ENCODE measurements at regions not wholly inside any gene's neighbourhood (a gene's known extent, or its start where the extent isn't known, plus 50 kb on each side); places are given as distances from the start of the nearest gene placed in this dataset.

- TF ChIP-seq CTCF (IDR thresholded peaks at IDR 0.05; ENCODE audit: poor library complexity, severe bottlenecking): no peak
- Histone ChIP-seq H3K27me3 (ENCODE audit: insufficient read depth, poor library complexity, severe bottlenecking) (no peaks in the 10 kb centered on the region), H3K4me1 (ENCODE audit: insufficient read depth, poor library complexity, severe bottlenecking) (no peaks in the 10 kb centered on the region), H3K36me3 (ENCODE audit: low read depth) (no peaks in the 10 kb centered on the region), H3K9me3 (ENCODE audit: severe bottlenecking) (no peaks in the 10 kb centered on the region), H3K27ac (ENCODE audit: poor library complexity, severe bottlenecking) (no peak overlapping the region), H3K4me3 (ENCODE audit: severe bottlenecking) (no peak overlapping the region)
- DNase-seq (ENCODE audit: low spot score): no peak
- ATAC-seq (ENCODE audit: low read depth): no peak
These were observed 168.6 kb downstream of the SUCLA2 start for GRCh38 chr13:47832458-47832972.

- H3K4me3 ChIP-seq (ENCODE audit: severe bottlenecking): no peak overlapping the region
- peak; percentile 65 for ATAC-seq (ENCODE audit: low read depth)
- H3K4me1 ChIP-seq (ENCODE audit: insufficient read depth, poor library complexity, severe bottlenecking): no peaks in the 10 kb centered on the region
- no peak for DNase-seq (ENCODE audit: low spot score)
- no peaks in the 10 kb centered on the region for H3K36me3 ChIP-seq (ENCODE audit: low read depth)
- H3K27ac ChIP-seq (ENCODE audit: poor library complexity, severe bottlenecking): no peak overlapping the region
- no peak for TF ChIP-seq CTCF (IDR thresholded peaks at IDR 0.05; ENCODE audit: poor library complexity, severe bottlenecking)
- no peaks in the 10 kb centered on the region for H3K9me3 ChIP-seq (ENCODE audit: severe bottlenecking)
- no peaks in the 10 kb centered on the region for H3K27me3 ChIP-seq (ENCODE audit: insufficient read depth, poor library complexity, severe bottlenecking)
These were observed 169.8 kb downstream of the SUCLA2 start for GRCh38 chr13:47831265-47831664.

GRCh38 chr13:47829690-47830089 is 171.4 kb downstream of the SUCLA2 start:
- no peaks in the 10 kb centered on the region for H3K9me3 ChIP-seq (ENCODE audit: severe bottlenecking)
- no peak for DNase-seq (ENCODE audit: low spot score)
- no peaks in the 10 kb centered on the region for H3K36me3 ChIP-seq (ENCODE audit: low read depth)
- H3K27me3 ChIP-seq (ENCODE audit: insufficient read depth, poor library complexity, severe bottlenecking): no peaks in the 10 kb centered on the region
- H3K4me3 ChIP-seq (ENCODE audit: severe bottlenecking): no peak overlapping the region
- no peaks in the 10 kb centered on the region for H3K4me1 ChIP-seq (ENCODE audit: insufficient read depth, poor library complexity, severe bottlenecking)
- no peak overlapping the region for H3K27ac ChIP-seq (ENCODE audit: poor library complexity, severe bottlenecking)
- no peak for TF ChIP-seq CTCF (IDR thresholded peaks at IDR 0.05; ENCODE audit: poor library complexity, severe bottlenecking)
- ATAC-seq (ENCODE audit: low read depth): no peak

GRCh38 chr13:47826471-47826870 is 174.6 kb downstream of the SUCLA2 start:
- Histone ChIP-seq H3K27me3 (ENCODE audit: insufficient read depth, poor library complexity, severe bottlenecking) (no peaks in the 10 kb centered on the region), H3K4me3 (ENCODE audit: severe bottlenecking) (no peak overlapping the region), H3K4me1 (ENCODE audit: insufficient read depth, poor library complexity, severe bottlenecking) (no peaks in the 10 kb centered on the region), H3K9me3 (ENCODE audit: severe bottlenecking) (no peaks in the 10 kb centered on the region), H3K27ac (ENCODE audit: poor library complexity, severe bottlenecking) (no peak overlapping the region), H3K36me3 (ENCODE audit: low read depth) (no peaks in the 10 kb centered on the region)
- DNase-seq (ENCODE audit: low spot score): no peak
- ATAC-seq (ENCODE audit: low read depth): no peak
- TF ChIP-seq CTCF (IDR thresholded peaks at IDR 0.05; ENCODE audit: poor library complexity, severe bottlenecking): no peak

GRCh38 chr13:47822036-47822435 is 179.0 kb downstream of the SUCLA2 start:
- no peak overlapping the region for H3K4me3 ChIP-seq (ENCODE audit: severe bottlenecking)
- no peaks in the 10 kb centered on the region for H3K4me1 ChIP-seq (ENCODE audit: insufficient read depth, poor library complexity, severe bottlenecking)
- ATAC-seq (ENCODE audit: low read depth) (no peak), DNase-seq (ENCODE audit: low spot score) (no peak)
- TF ChIP-seq CTCF (IDR thresholded peaks at IDR 0.05; ENCODE audit: poor library complexity, severe bottlenecking): no peak
- no peaks in the 10 kb centered on the region for H3K27me3 ChIP-seq (ENCODE audit: insufficient read depth, poor library complexity, severe bottlenecking)
- no peaks in the 10 kb centered on the region for H3K36me3 ChIP-seq (ENCODE audit: low read depth)
- no peaks in the 10 kb centered on the region for H3K9me3 ChIP-seq (ENCODE audit: severe bottlenecking)
- H3K27ac ChIP-seq (ENCODE audit: poor library complexity, severe bottlenecking): no peak overlapping the region

Data from RWPE2 (cell line).